CD4-positive, alpha-beta T cell treated with Interleukin-17A for 4 hours (primary cell): ENCODE measurements at regions not wholly inside any gene's neighbourhood (a gene's known extent, or its start where the extent isn't known, plus 50 kb on each side); places are given as distances from the start of the nearest gene placed in this dataset.
"Not testable (repeated sequence)": the region's sequence is repeated elsewhere in the genome, so short reads cannot be mapped to it uniquely, and the experiment has no call there.

Experiments used
- DNase-seq: peaks from one replicate; pipeline ENCODE4 v3.0.0-alpha.2; 2020; ENCODE audit warnings: mixed read lengths

DNA sequence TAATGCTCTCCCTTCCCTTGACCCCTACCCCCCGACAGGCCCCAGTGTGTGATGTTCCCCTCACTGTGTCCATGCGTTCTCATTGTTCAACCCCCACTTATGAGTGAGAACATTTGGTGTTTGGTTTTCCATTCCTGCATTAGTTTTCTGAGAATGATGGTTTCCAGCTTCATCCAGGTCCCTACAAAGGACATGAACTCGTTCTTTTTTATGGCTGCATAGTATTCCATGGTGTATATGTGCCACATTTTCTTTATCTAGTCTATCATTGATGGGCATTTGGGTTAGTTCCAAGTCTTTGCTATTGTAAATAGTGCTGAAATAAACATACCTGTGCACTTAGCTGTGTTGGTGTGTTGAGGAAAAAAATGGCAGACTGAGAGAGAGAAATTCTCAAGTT lies 269.9 kb upstream of the ATP11B start:
- not testable (repeated sequence) for DNase-seq

DNA sequence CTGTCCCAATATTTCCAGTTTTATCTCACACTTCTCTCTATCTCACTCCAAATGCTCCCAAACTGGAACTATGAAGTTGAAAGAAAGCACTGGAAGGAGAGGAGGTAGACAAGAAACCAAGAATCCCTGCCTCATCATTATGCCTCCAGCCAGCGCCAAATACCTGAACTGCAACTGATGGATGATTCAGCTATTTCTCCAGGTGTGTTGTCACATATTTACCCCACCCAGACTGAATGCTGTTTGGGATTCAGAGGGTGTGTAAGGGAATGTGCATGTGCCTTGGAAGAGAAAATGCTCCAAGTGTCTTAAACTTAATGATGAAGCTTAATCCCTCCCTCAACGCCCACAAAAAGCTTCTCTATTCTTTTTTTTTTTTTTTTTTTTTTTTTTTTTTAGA lies 269.5 kb upstream of the ATP11B start:
- no peak for DNase-seq

DNA sequence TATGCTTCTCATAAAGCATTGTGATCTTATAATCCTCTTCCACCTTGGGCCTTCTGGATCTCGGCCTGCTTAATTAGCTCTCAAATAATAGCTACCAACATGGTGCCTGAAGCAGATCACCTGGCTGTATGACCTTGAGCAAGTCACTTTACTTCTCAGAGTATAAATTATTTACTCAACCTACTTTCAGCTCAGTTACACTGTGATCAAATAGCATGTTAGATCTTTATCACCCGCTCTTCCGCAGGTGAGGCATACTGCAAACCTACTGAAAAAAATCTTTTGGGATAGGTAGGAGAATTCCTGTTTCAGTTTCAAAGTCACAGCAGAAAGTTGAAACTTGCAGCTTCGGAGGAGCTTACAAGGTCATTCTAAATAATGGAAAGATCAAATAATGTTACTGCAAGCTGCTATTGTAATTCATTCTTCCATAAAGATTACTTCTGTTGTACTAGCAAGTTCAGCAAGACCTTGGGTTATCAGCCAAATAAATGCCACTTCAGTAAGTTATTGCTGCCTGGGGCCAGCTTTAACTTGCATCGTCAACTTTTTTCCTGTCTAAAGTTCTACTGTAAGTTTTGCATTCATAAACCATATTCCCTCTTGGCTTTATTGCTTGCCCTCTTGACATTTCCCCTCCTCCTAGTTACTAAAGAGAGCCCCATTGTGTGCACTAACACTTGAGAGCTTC lies 268.4 kb upstream of the ATP11B start:
- no peak for DNase-seq

DNA sequence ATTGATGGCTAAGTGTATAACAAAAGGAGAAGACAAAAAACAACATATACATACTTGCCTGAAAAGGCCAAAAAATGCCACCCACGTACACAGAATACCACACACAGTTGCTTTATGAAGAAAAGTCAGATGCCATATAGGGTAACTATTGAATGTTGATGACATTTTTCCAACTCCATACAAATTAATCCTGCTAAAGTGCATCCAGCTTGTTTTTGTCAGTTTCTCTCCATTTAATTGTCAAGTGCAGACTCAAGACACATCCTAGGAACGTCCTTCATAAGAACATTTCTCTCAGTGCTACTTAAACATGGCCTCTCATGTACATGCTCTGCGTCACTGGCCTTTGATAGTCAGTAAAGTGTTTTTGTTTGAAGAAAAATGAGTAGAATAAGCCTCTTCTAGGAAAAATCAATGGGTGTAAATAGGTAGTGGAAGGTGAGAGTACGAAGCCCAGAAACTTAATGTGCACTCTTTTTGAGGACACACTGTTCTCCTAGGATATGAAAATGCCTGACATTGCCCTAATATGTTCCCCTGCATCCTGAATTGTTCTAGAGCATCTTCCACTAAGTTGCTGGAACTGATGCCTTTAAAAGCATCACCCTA lies 267.4 kb upstream of the ATP11B start:
- DNase-seq: no peak

DNA sequence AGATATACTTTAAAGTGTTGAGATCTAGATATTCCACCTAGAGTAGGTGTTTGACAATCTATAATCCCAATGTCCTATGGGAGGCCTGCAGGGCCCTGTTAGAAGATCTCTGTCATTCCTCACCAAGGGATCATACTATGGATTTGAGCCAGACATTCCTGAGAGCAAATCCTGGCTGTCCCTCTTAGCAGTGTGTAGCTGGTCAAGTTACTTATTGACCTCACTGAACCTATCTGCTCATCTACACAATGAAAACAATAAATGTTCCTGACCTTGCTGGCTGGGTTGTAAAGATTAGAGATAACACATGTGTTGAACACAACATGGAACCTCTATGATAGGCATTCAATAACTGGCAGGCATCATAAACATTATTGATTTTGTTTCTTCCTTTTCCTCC lies 265.6 kb upstream of the ATP11B start:
- DNase-seq: no peak

DNA sequence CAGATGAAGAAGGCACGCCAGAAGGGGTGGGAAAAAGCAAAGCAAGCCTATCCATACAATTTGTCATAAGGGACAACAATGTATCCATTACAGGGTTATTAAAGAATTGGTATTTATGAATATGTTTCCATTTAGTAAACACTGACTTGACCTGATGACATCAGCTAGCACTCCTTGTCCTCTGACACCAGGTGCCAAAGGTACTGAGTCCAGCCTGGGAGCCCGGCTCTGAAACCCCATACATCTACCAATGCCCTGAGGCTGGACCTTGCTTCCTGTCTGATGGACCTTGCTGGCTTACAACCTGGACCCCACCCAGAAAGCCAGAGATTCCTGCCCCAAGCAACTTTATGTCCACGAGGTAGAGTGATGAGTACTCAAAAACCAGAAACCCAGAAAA lies 263.0 kb upstream of the ATP11B start:
- DNase-seq: no peak

DNA sequence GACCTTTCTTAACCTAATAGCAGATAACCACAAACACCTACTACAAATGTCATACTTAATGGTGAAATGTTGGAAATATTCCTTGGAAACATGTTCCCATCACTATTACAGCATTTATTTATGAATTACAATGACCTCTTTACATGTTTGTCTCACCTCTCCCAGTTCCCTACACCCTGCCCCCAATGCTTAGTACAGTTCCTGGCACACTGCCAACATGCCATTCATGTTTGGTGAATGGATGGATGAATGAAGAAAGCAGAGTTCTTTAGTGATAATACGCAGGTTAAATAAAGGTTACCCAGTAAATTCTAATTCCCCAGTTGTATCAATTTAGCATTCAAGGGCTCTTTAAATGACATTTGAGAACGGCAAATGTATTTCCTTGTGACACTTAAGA lies 259.9 kb upstream of the ATP11B start:
- no peak for DNase-seq

DNA sequence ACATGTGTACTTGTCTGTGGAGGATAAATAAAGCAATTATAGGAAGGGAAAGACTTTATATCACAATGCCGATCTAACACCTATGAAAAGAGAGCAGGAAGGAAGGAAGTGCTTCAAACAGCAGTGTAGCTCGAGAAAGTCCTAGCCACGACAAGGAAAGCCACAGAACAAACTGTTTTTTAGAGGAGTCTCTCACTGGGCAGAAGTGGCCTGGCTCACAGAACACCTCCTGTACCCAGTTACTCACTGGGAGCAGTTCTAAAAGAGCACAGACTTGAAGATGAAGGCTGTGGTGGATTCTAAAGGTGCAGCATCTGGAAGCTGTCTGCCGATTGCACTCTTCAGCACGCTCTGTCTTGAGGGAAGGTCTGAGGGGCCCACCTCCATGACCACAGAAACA lies 248.8 kb upstream of the ATP11B start:
- no peak for DNase-seq

DNA sequence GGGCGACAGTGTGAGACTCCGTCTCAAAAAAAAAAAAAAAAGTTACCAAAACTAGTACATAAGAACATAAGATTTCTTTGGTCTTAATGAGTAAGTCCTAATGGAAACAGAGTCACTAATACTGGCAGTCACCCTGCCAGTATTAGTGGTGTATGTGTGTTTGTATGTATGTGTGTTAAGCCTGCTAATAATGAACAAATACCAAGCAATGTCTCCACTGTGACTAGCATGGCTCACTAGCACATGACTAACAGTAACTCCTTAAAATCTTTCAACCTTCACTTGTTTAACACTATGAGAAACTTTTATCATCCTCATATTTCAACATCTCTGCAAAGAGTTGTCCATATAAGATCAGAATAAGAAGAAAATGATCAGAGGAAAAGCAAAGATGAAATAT lies 231.0 kb upstream of the ATP11B start:
- DNase-seq: no peak

DNA sequence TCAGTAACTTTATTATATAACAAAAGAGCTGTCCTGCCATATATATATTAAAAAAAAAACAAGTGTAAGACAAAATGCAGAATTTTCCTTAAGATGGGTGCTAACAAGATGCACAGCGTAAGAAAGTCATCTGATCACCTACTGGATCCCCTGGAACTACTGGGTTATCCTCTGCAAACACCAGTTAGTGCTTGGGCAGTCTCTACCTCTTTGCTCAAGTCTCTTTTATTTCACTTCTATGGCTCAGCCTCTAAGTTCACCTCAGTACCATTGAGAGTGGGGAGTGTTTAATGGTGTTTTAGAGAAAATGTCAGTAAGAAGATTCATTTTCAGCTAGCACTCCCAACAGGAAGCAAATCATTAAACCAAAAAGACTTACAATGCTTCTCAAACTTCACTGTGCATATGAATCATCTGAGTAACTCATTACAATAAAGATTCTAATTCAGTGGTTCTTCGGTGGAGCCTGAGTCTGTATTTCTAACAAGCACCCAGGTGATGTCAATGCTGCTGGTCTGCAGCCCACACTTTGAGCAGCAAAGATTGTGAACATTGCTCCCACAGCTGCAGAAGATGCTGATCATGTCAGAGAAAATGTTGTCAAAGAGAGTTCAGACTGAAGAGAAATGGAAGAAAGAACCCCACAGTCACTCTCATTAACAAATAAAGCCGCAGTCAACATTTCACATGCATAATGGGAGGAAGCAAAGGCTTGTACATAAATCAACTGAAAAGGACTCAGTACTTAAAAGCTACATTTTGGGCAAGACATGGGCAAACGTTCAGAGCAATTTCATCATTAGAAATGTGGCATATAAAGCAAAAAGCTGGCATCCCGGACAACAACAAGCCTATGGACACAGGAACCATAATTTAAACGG lies 227.1 kb upstream of the ATP11B start:
- DNase-seq: no peak

DNA sequence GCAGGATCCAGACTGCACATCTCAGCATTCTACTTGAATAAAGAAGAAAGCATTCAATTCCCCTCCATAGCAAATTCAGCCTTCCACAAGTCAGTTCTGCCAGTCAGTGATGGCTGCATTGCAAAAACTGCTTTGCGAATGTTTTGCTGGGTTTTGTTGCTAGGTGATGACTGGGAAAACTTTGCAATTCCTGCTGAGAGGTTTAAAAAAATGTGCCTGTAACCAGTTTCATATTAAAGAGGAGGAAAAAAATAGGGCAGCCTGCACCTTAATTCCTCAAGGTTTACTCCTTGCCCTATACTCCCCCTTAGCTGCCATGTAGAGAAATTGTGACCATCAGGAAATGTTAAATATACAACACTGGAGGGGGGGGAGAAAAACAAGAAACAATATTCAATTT lies 225.6 kb upstream of the ATP11B start:
- DNase-seq: no peak

DNA sequence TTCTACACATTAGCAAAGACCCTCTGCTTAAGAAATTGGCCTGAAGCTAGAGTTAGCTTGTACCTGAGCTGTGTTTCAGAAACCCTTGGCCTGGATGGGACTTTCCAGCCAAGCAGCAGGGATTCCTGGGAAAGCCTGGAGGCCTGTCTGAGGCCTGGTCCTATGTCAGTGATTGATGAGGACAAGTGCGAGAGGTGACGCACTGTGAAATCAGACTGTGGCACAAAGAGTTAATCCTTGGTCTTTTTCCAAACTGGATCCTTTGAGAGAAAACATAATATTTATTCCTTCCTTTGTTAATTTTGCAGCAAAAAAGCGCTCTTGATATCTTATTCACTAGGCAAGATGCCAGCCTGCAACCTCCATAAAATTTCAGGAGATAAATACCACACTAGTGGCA lies 225.0 kb upstream of the ATP11B start:
- no peak for DNase-seq

DNA sequence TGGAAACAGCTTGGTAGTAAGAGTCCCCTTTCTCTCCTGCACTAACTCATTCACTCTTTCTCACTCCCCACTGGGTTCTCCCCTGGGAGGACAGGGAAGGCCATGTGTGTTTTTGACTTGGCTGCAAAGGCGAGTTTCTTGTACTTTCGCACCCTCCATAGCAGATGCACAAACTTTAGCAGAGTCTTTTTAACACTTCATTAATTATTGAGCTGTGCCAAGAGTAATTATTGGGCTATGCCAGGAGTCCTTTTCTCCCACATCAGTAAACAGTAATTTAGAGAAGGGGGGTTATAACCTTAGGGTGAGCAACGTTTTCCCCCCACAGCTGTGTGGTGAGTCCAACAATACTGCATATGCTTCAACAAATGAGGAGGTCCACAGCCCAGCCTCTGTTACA lies 224.4 kb upstream of the ATP11B start:
- no peak for DNase-seq

DNA sequence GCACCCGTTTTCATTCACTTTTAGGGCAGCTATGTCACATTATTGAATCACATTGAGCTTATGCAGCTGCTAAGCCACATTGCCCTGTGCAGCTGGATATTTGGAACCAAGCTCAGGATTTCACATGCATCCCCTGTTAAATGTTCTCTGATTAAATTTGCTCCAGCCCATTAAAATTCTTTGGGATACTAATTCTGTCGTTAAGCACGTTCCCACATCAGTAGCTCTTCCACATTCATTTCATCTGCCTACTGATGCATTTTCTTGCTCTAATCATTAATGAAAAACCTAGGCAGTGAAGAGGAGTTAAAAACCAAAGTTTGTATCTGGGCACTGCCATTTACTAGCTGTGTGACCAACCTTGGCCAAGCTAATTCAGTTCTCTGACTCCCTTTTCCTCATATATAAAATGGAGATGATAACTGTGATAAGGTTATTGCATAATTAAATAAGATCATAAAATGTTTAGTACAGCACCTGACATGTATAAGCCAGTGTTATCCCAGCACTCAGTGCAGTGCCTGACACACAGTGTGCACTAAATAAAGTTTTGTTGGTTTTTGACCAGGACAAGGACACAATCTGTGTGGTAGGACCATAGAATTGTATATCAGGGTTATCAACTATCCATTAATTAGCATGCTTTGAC lies 222.2 kb upstream of the ATP11B start:
- no peak for DNase-seq

DNA sequence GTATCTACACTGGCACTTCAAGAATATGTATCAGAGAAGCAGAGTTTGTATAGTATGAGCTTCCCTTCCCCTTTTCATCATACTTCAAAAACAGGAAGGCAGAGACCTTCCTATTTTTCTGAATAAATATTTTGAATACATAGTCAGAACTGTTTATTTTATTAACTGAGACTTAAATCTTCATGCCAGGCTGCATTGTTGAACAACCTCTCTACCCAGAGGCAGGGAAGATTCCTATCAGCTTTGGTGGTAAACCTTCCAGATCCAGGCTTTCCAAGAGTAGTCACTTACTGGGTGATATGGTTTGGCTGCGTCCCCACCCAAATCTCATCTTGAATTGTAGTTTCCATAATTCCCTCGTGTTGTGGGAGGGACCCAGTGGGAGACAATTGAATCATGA lies 217.4 kb upstream of the ATP11B start:
- DNase-seq: no peak

DNA sequence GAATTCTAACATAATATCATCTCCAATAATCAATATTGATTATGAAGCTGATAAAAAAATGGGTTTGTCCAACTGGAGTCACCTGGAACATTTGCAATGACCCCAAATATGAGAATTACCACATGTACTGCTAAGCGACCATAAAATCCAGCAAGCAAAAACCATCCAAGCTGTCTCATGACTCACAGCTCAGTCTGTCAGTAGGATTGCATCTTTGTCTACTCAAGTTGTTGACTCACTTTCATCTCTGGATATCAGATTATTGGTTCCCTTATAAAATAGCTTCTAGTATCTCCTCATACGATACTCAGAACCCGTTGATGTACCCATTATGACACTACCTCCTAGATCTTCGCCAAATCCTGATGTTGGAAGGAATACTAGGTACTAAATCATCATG lies 209.8 kb upstream of the ATP11B start:
- no peak for DNase-seq

DNA sequence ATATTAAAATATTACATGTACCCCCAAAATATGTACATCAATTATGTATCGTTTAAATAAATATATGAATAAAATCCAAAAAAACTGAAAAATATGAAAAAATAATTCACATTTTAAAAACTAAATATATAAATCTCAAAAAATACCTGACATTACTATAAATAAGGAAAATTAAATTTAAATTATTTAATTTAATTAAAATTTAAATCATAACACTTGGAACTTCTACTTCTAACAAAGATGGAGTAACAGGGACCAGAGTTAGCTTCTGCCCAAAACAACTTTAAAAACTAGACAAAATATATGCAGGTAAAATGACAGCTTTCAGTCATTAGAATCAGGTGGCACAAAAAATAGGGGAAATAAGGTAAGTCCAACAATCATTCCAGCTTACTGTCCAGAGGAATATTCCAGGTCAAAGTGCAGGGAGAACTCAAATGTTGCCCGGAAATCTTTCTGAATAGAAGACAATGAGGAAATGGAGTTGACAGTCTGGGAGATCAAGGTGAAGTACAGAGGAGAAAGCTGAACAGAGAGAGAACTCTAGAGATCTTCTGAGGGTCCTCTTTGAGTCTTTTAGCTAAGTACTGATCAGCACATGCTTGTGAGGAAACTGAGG lies 207.7 kb upstream of the ATP11B start:
- DNase-seq: no peak

DNA sequence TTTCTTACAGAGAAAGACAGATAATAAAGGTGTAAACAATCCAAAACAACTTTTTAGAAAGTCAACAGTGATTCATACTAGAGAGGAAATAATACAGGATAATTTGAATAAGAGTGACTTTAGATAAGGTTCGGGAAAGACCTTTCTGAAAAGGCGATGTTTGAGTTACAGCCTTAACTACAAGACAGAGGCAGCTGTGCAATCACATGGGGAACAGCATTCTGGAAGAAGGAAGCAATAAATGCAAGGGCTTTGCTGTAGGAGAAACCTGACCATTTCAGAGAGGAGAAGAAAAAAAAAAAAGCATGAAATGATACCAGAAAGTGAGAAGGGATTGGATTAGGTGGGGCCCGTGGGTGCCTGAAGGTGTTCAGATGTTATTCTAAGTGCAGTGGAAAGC lies 200.6 kb upstream of the ATP11B start:
- no peak for DNase-seq

DNA sequence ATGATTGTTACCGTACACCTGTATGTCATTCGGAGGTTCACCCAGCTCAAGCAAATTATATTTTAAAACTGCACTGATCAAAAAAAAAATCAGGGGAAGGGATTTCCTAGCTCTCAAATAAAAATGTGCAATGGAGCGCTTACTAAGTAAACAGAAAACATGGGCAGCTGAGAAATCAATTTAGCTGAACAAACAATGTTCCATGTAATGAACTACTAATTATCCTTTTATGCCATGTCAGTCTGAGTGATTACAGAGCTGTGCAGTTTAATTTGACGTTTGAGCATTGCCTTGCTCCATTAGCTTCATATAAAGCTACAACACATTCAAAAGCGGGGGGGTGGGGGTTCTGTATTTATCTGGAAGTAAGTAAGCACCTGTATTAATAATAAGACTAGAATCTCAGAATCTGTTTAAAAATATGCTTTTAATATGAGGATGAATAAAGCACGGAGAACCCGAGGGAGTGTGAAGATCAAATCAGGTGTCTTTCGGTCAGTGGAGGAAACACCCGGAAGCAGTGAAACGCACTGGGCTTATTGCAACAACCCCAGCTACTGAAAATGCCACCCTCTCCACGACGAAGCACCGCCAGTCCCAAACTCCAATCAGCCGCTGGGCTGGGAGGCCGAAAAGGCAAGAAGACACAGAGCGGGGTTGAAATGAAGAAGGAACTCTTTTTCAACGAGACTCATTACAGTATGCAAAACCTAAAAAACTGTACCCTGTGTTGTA lies 196.5 kb upstream of the ATP11B start:
- no peak for DNase-seq

DNA sequence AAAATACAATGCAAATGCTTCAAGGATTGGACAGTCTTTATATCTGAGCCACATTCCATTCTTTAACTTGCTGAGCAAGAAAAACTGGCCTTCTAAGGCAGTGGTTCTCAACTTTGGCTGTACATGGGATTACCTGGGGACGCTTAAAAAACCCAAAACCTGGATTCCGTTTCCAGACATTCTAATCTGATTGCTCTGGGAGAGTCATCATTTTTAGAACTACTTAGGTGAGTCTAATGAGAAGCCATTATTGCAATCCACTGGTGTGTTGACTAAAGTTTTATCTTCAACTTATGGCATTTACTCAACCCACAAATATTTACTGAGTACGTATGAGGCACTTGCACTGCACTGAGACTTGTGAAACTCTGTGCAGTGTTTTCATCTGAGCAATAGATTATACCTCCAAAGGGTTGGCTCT lies 195.7 kb upstream of the ATP11B start:
- no peak for DNase-seq

DNA sequence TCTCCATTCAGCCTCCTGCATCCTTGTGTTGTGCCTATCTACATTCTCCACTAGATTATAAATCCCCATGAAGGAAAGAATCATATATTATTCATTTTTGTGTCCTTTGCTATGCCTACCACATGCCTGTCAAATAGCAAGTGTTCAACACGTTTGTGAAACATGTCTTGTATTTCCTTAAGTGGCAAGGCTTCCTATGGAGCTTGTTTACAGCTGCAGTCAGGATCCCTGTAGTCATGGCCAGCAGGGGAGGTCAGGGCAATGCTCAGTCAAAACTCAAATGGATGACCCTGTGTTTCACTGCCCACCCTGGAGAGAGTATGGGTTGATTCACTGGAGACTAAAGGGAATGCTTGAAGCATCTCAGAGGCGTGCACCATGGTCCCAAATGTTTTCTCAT lies 191.7 kb upstream of the ATP11B start:
- no peak for DNase-seq

DNA sequence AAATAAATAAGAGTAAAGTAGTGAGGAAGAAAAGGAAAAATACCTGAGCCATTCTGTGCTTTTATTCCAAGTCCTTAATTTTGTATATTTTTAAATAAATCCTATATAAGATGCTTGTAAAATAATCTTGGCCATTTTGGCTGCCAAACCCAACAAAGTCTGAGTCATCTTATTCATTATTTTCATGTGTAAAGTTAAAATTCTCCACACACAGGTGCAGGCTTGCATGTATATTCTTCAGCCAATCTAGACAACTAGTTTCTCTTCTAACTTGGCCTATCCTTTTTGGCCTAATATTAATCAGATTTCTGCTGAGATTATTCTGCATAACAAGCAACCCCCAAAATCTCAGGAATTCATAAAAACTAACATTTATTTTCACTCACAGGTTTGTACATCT lies 189.8 kb upstream of the ATP11B start:
- no peak for DNase-seq
